ENCODE measurements at regions not wholly inside any gene's neighbourhood (a gene's known extent, or its start where the extent isn't known, plus 50 kb on each side); places are given as distances from the start of the nearest gene placed in this dataset.

DNA sequence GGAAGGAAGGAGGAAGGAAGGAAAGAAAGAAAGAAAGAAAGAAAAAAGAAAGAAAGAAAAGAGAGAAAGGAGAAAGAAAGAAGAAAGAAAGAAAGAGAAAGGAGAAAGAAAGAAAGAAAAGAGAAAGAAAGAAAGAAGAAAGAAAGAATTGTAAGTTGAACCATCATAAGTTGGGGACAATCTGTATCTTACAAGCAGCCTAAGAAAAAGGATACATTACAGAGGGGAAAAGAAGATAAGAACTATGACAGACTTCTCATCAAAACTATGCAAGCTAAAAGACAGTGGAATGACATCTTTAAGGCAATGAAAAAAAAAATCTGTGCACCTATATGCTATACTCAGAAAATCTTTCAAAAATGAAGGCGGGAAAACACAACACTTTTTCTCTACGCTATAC is 50.3 kb upstream of the SP4 start:
- TF ChIP-seq POLR2AphosphoS5 (IDR thresholded peaks at IDR 0.05), result no peak
- TF ChIP-seq POLR2A (IDR thresholded peaks at IDR 0.05), result no peak
- TF ChIP-seq, protein P1, sequence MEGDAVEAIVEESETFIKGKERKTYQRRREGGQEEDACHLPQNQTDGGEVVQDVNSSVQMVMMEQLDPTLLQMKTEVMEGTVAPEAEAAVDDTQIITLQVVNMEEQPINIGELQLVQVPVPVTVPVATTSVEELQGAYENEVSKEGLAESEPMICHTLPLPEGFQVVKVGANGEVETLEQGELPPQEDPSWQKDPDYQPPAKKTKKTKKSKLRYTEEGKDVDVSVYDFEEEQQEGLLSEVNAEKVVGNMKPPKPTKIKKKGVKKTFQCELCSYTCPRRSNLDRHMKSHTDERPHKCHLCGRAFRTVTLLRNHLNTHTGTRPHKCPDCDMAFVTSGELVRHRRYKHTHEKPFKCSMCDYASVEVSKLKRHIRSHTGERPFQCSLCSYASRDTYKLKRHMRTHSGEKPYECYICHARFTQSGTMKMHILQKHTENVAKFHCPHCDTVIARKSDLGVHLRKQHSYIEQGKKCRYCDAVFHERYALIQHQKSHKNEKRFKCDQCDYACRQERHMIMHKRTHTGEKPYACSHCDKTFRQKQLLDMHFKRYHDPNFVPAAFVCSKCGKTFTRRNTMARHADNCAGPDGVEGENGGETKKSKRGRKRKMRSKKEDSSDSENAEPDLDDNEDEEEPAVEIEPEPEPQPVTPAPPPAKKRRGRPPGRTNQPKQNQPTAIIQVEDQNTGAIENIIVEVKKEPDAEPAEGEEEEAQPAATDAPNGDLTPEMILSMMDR (IDR thresholded peaks at IDR 0.05), result no peak
- no peak for DNase-seq (ENCODE audit: low spot score)
- H3K4me3 ChIP-seq, result no peak overlapping the region
- H3K9me3 ChIP-seq, result no peaks in the 10 kb centered on the region
- H3K27me3 ChIP-seq (replicated peaks; ENCODE audit: insufficient read depth), result no peaks in the 10 kb centered on the region
- H3K27ac ChIP-seq, result no peak overlapping the region
- WGBS, result 97% methylated on average over 2 of the region's 2 CpGs
- H3K36me3 ChIP-seq, result no peaks in the 10 kb centered on the region
- H3K4me1 ChIP-seq (replicated peaks), result no peaks in the 10 kb centered on the region
- intact Hi-C loops (cut with DNase I), result no loop called here

Small RNAs in the stretch of these regions (small RNA-seq; reads per million reads assigned to genes)
- gene RN7SL542P, result 0 reads per million in 2 donors
